HK-2 (cell line): ENCODE measurements at regions not wholly inside any gene's neighbourhood (a gene's known extent, or its start where the extent isn't known, plus 50 kb on each side); places are given as distances from the start of the nearest gene placed in this dataset.
"Not testable (repeated sequence)": the region's sequence is repeated elsewhere in the genome, so short reads cannot be mapped to it uniquely, and the experiment has no call there.

Experiments used
- DNase-seq: peaks from one replicate; pipeline ENCODE4 v3.0.0-alpha.2; 2018; ENCODE audit not compliant: unreplicated experiment

- DNase-seq: not testable (repeated sequence)
These were observed 201.2 kb downstream of the POTEC start for GRCh38 chr18:14342170-14342569.

- not testable (repeated sequence) for DNase-seq
These were observed 203.8 kb upstream of the ZNF519 start for GRCh38 chr18:14336017-14336416.

DNA sequence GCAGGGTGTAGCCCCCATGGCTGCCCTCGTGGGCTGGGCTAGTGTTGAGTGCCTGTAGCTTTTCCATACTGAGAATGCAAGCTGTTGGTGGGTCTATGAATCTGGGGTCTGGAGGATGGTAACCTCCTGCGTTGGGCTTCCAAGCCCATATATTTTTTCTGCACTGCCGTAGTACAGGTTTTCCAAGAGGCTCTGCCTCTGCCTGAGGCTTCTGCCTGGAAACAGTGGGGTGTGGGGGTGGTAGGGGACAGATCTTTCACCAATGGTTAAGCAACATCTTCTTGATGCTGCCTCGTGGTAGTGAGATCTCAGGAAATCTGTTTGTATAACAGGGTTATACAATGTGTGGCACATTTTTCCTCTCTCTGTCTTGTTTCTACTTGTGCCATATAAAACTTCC is 189.0 kb upstream of the ZNF519 start:
- not testable (repeated sequence) for DNase-seq

- DNase-seq: not testable (repeated sequence)
These were observed 169.0 kb upstream of the ZNF519 start for GRCh38 chr18:14301255-14301654.

DNA sequence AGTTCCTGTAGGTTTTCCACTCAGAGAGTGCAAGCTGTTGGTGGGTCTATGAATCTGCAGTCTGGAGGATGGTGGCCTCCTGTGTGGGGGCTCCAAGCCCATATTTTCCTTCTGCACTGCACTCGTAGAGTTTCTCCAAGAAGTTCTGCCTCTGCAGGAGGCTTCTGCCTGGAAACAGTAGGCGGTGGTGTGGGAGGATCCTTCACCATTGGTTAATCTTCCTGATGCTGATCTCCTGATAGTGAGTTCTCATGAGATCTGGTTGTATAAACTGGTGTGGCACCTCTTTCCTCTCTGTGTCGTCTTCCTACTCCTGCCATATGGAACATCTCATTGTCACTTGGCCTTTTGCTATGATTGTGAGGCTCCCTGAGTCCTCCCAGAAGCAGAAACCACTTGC is 162.8 kb upstream of the ZNF519 start:
- DNase-seq: not testable (repeated sequence)

DNA sequence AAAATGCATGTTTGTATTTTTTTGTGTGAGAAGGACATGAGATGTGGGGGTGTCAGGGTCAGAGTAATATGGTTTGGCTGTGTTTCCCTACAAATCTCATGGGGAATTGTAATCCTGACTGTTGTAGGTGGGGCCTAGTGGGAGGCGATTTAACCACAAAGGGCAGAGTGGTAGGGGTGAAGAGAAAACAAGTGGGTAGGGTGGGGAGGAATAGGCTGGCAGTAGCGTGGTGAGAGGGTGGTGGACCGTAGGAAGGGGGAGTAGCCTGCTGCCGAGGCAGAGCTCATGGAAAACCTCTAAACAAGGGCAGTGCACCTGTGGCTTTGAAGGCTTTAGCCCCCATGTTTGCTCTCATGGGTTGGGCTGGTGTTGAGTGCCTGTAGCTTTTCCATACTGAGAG is 152.8 kb upstream of the ZNF519 start:
- no peak for DNase-seq

GRCh38 chr18:14275391-14275790 is 143.2 kb upstream of the ZNF519 start:
- DNase-seq: not testable (repeated sequence)

DNA sequence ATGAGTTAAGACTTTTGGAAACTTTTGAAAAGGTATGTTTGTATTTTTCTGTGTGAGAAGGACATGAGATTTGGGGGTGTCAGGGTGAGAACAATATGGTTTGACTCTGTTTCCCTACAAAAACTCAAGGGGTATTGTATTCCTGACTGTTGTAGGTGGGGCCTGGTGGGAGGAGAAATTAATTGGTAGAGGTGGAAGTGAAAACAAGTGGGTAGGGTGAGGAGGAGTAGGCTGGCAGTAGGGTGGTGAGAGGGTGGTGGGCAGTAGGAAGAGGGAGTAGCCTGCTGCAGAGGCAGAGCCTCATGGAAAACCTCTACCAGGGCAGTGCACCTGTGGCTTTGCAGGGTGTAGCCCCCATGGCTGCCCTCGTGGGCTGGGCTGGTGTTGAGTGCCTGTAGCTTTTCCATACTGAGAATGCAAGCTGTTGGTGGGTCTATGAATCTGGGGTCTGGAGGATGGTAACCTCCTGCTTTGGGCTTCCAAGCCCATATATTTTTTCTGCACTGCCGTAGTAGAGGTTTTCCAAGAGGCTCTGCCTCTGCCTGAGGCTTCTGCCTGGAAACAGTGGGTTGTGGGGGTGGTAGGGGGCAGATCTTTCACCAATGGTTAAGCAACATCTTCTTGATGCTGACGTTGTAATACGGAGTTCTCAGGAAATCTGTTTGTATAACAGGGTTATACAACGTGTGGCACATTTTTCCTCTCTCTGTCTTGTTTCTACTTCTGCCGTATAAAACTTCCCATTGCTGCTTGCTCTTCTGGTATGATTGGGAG is 133.6 kb upstream of the ZNF519 start:
- DNase-seq: not testable (repeated sequence)

- DNase-seq: not testable (repeated sequence)
These were observed 130.6 kb upstream of the ZNF519 start for GRCh38 chr18:14262786-14263185.

DNA sequence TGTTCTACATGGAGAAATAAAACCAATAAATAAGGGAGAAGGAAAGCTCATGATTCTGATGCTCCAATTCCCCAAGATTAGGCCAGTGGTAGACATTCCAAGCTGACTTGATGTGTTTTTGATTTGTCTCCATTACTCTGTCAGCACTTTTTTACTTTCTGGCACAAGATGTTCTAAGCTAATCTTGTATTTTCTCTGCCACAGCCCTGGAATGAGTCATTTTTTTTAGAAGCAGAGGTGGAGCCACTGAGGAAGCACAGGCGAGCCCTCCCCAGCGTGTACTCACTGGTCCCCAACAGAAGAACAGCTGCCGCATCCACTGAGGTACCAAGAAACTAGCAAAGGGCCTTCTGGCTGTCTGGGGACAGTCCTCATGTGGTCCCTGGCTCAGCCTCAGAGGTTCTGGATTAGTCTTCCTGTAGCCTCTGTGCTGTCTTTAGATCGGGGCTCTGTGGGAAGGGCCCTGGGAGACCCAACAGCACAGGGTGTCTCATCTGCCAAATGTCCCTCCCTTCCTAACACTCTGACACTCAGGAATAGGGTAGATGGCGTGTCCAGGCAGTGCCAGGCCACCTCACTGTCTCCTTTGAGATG is 117.9 kb upstream of the ZNF519 start:
- DNase-seq: not testable (repeated sequence)

GRCh38 chr18:14239224-14239623 is 107.0 kb upstream of the ZNF519 start:
- DNase-seq: not testable (repeated sequence)

- DNase-seq: not testable (repeated sequence)
These were observed 104.3 kb upstream of the ZNF519 start for GRCh38 chr18:14236356-14237048.

- not testable (repeated sequence) for DNase-seq
These were observed 93.0 kb upstream of the ZNF519 start for GRCh38 chr18:14225286-14225679.

GRCh38 chr18:14224551-14225285 is 92.5 kb upstream of the ZNF519 start:
- DNase-seq: not testable (repeated sequence)

GRCh38 chr18:14223919-14224318 is 91.7 kb upstream of the ZNF519 start:
- DNase-seq: not testable (repeated sequence)

DNA sequence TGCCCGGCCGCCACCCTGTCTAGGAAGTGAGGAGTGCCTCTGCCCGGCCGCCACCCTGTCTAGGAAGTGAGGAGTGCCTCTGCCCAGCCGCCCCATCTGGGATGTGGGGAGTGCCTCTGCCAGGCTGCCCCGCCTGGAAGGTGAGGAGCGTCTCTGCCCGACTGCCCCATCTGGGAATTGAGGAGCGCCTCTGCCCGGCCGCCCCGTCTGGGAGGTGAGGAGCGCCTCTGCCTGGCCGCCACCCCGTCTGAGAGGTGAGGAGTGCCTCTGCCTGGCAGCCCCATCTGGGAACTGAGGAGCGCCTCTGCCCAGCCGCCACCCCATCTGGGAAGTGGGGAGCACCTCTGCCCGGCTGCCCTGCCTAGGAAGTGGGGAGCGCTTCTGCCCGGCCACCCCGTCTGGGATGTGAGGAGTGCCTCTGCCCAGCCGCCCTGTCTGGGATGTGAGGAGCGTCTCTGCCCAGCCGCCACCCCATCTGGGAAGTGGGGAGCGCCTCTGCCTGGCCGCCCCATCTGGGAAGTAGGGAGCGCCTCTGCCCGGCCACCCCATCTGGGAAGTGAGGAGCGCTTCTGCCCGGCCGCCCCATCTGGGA is 91.1 kb upstream of the ZNF519 start:
- DNase-seq: not testable (repeated sequence)

DNA sequence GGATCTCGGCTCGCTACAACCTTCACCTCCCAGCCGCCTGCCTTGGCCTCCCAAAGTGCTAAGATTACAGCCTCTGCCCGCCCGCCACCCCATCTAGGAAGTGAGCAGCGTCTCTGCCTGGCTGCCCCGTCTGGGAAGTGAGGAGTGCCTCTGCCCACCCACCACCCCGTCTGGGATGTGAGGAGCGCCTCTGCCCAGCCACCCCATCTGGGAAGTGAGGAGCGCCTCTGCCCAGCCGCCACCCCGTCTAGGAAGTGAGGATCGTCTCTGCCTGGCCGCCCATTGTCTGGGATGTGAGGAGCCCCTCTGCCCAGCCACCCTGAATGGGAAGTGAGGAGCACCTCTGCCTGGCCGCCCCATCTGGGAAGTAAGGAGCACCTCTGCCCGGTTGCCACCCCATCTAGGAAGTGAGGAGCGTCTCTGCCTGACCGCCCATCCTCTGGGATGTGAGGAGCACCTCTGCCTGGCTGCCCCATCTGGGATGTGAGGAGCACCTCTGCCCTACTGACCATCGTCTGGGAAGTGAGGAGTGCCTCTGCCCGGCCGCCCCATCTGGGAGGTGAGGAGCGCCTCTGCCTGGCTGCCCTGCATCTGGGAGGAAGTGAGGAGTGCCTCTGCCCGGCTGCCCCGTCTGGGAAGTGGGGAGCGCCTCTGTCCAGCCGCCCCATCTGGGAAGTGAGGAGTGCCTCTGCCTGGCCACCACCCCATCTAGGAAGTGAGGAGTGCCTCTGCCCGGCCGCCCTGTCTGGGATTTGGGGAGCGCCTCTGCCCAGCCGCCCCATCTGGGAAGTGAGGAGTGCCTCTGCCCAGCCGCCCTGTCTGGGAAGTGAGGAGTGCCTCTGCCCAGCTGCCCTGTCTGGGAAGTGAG is 90.4 kb upstream of the ZNF519 start:
- not testable (repeated sequence) for DNase-seq

DNA sequence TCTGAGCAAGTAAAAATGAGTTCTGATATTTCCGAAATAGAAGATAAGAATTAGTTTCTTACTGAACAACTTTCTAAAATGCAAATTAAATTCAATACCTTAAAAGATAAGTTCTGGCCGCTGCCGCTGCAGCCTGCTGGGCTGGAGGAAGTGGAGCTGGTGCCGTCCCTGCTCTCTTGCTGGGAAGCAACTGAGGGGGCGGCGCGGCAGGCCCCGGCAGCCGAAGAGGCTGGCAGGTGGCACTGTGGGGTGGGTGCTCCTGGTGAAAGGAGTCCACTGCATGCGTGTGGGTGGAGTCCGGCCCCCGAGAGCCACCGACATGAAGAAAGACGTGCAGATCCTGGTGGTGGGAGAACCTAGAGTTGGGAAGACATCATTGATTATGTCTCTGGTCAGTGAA is 89.5 kb upstream of the ZNF519 start:
- DNase-seq: no peak

DNA sequence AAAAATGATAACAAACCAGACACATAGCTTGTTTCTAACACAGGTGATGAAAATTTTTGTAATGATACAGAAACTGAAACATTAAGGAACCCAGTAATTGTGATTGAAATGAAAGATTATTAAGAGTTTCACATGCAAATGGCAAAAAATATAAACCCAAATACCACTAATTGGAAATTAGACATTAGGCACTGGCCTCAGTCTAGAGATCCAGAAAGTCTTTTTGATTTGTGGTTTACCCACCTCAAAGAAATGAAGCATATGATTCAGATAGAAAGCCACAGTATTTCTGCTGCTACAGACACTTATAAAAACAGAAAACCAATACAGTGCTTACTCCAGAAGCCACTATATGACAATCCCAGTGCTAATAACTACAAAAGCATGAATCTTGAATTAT is 83.7 kb upstream of the ZNF519 start:
- DNase-seq: not testable (repeated sequence)

DNA sequence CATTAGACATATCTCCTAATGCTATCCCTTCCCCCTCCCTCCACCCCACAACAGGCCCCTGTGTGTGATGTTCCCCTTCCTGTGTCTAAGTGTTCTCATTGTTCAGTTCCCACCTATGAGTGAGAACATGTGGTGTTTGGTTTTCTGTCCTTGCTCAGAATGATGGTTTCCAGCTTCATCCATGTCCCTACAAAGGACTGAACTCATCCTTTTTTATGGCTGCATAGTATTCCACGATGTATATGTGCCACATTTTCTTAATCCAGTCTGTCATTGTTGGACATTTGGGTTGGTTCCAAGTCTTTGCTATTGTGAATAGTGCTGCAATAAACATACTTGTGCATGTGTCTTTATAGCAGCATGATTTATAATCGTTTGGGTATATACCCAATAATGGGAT is 71.2 kb upstream of the ZNF519 start:
- not testable (repeated sequence) for DNase-seq
